ENCODE measurements at regions not wholly inside any gene's neighbourhood (a gene's known extent, or its start where the extent isn't known, plus 50 kb on each side); places are given as distances from the start of the nearest gene placed in this dataset.
A peak's percentile ranks its signal among the peaks of the same experiment; 100 is the strongest.
"Not testable (repeated sequence)": the region's sequence is repeated elsewhere in the genome, so short reads cannot be mapped to it uniquely, and the experiment has no call there.

- DNase-seq (ENCODE audit: low read depth, low spot score) = not testable (repeated sequence)
Measured at GRCh38 chr17:445839-446238, 93.2 kb upstream of the RPH3AL start, which contains the start of gene RFLNB. RFLNB (minus strand) TSS chr17:445939.

DNA sequence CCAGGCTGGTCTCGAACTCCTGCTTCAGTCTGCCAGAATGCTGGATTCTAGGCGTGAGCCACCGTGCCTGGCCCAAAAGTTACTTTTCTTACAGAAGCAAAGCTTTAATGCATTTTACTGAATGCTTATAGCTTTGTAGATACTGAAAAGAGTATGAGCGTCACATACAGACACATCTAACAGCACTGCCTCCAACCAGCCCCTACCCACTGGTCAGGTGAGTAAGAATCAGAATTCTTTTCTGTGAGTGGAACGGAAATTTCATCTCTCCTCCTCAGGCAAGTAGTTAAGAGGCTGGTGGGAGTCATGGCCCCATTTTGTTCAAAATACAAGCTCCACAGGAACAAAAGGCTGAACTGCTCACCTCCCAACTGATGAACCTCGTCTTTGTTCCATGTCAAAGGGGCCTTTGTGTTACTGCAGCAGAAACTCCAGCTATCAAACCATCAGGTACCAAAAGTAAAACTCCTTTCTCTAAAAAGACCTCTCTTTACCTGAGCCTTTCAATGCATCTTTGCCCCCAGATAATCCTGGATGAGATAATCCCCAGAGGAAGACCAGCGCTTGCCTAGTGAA is 92.4 kb upstream of the RPH3AL start:
- DNase-seq (ENCODE audit: low read depth, low spot score) = no peak

- DNase-seq (ENCODE audit: low read depth, low spot score) = no peak
Measured at GRCh38 chr17:443109-443508, 90.5 kb upstream of the RPH3AL start.

GRCh38 chr17:441155-441950 is 88.7 kb upstream of the RPH3AL start:
- DNase-seq (ENCODE audit: low read depth, low spot score) = no peak

DNA sequence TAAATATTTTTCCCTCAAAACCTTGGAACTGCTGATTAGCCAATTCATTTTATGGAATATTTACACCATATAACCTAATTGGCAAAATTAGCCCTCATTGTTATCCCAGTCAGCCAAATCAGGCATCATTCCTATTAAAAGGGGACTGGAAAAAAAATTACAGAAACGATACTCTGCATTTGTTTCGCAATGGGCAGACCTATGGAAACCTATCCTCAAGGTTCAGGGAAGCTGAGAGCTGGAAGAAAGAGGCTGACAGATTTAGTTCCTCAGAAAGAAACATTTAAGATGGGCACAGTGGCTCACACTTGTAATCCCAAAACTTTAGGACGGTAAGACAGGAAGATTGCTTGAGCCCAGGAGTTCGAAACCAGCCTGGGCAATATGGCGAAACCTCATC is 85.6 kb upstream of the RPH3AL start:
- DNase-seq (ENCODE audit: low read depth, low spot score) = no peak

DNA sequence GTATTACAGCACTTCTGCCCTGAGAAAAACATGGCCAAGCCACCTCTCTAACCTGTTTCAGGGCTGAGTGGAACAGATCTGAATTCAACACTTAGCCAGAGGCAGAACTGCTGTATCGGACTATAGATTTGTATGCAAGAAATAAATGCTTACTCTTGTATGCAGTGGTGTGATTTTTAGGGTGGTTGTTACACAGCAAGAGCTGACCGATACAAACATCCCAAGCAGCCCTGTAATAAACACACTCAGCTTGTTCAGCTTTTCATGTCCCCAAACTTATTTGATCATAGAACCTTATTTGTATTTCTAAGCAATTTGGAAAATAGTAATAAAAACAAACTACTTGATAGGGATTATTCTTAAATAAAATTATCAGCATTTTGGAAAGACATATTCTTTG is 84.9 kb upstream of the RPH3AL start:
- DNase-seq (ENCODE audit: low read depth, low spot score) = no peak

GRCh38 chr17:436571-436970 is 84.0 kb upstream of the RPH3AL start:
- DNase-seq (ENCODE audit: low read depth, low spot score) = no peak

DNA sequence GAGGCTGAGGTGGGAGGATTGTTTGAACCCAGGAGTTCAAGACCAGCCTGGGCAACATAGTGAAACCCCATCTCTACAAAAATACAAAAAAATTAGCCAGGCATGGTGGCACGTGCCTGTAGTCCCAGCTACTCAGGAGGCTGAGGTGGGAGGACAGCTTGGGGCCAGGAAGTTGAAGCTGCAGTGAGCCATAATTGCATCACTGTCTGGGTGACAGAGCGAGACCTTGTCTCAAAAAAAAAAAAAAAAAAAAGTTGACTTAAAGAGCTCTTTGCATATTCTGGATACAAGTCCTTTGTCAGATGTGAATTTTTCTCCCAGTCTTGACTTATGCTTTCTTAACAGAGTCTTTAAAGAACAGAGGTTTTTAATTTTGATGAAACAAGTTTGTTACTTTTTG is 79.9 kb upstream of the RPH3AL start:
- not testable (repeated sequence) for DNase-seq (ENCODE audit: low read depth, low spot score)

DNA sequence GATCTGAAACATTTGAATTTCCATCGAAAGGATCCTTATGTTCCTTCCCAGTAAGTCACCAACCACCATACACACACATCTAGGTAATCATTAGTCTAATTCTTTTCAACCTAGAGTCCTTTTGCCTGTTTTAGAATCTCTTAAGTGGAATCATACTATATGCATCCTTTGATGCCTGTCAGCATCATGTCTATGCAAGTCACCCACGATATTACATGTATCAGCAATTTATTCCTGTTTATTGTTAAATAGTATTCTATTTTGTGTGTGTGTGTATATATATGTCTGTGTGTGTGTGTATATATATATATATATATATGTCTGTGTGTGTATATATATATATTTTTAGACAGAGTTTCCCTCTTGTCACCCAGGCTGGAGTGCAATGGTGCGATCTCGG is 78.9 kb upstream of the RPH3AL start:
- DNase-seq (ENCODE audit: low read depth, low spot score) = no peak

DNA sequence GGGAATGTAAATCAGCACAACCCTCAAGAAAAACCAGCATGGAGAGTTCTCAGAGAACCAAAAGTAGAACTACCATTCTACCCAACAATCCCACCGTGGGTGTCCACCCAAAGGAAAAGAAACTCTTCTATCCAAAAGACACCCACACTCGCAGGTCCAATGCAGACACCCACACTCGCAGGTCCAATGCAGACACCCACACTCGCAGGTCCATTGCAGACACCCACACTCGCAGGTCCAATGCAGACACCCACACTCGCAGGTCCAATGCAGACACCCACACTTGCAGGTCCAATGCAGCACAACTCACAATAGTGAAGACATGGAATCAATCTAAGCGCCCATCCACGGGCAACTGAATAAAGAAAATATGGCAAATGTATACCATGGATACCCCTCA is 77.0 kb upstream of the RPH3AL start:
- DNase-seq (ENCODE audit: low read depth, low spot score) = no peak

GRCh38 chr17:428414-428813 is 75.8 kb upstream of the RPH3AL start:
- no peak for DNase-seq (ENCODE audit: low read depth, low spot score)

GRCh38 chr17:427891-428290 is 75.3 kb upstream of the RPH3AL start:
- no peak for DNase-seq (ENCODE audit: low read depth, low spot score)

GRCh38 chr17:427327-427726 is 74.7 kb upstream of the RPH3AL start:
- DNase-seq (ENCODE audit: low read depth, low spot score) = peak; percentile 40

- DNase-seq (ENCODE audit: low read depth, low spot score) = peak; percentile 53
Measured at GRCh38 chr17:422196-422930, 69.8 kb upstream of the RPH3AL start.

- no peak for DNase-seq (ENCODE audit: low read depth, low spot score)
Measured at GRCh38 chr17:420479-421175, 68.0 kb upstream of the RPH3AL start.

GRCh38 chr17:419073-419735 is 66.6 kb upstream of the RPH3AL start:
- no peak for DNase-seq (ENCODE audit: low read depth, low spot score)

- no peak for DNase-seq (ENCODE audit: low read depth, low spot score)
Measured at GRCh38 chr17:418421-418751, 65.8 kb upstream of the RPH3AL start.

- DNase-seq (ENCODE audit: low read depth, low spot score) = no peak
Measured at GRCh38 chr17:417691-418420, 65.2 kb upstream of the RPH3AL start.

DNA sequence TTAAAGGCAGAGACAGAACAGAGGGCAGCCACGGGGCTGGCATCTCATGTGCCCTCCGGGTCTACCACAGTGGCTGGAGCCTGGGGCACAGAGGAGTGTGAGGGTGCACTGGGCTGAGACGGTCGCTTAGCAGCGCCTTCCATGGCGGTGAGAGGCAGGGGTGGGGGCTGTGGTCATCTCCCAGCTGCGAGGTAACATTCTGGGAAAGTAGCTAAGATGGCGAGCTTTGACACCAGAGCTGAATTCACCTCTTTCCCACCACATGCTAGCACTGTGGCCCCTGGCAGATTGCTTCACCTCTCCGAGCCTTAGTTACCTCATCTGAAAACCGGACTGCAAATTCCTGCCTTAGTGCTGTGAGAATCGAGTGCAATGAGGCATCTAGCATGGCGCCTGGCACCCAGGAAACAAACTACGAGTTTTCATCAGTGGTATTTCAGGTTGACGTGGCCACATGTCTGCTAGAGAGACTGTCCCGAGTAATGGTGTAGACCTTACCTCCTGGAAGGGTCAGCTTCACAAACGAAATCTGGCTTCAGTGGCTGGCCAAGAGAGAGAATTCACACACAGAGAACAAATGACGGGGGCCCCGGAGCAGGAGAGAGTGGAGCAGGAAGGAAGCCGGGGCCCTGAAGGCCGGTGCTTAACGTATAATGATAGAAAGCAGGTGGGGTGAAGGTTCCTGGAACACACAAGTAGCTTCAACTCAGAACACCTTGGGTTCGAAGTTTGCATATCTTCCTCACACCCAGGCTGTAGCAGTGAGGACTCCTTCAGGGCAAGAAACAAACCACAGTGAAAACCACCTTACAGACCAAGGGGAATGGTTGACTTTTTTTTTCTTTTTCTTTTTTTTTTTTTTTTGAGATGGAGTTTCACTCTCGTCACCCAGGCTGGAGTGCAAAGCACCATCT is 63.9 kb upstream of the RPH3AL start:
- no peak for DNase-seq (ENCODE audit: low read depth, low spot score)
